ENCODE measurements at regions not wholly inside any gene's neighbourhood (a gene's known extent, or its start where the extent isn't known, plus 50 kb on each side); places are given as distances from the start of the nearest gene placed in this dataset.
"Not testable (repeated sequence)": the region's sequence is repeated elsewhere in the genome, so short reads cannot be mapped to it uniquely, and the experiment has no call there.

DNA sequence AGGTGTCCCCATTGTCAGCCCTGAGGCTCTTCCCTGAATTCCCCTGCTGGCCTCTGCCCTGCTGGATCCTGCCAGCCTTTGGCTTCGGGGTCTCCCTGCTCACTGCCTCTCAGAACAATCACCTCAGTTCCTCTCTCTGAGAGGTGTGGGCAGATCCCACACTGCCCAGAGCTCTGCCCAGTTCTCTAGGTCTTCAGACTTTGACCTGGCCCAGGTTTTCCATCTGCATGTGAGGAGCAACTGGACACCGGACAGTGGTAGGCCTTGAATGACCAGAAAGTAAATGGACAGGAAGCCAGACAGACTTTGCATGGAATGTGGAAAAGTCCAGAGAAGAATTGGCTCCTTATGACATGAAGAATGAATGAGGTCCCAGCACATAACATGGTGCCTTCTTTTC lies 111.8 kb downstream of the FOXD4L6 start:
- not testable (repeated sequence) for DNase-seq

GRCh38 chr9:40999952-41000700 lies 128.4 kb downstream of the FOXD4L6 start:
- DNase-seq, result not testable (repeated sequence)

GRCh38 chr9:40995490-40995889 lies 133.0 kb downstream of the FOXD4L6 start:
- DNase-seq, result not testable (repeated sequence)

DNA sequence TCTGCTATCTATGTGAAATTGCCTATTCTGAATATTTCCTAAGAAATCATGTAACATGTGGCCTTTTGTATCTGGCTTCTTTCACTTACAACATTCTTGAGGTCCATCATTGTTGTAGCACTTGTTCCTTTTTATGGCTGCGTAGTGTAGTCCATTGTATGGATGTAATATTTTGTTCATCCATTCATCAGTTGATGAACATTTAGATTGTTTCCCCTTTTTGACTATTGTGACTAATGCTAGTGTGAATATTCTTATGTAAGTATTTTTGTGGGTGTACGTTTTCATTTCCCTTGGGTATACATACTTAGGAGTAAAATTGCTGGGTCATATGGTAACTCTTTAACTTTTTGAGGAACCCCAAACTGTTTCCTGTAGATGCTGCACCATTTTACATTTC lies 134.6 kb downstream of the FOXD4L6 start:
- not testable (repeated sequence) for DNase-seq

- not testable (repeated sequence) for DNase-seq
Observed at GRCh38 chr9:40993375-40993774, 135.1 kb downstream of the FOXD4L6 start.

GRCh38 chr9:40992472-40992821 lies 136.0 kb downstream of the FOXD4L6 start:
- not testable (repeated sequence) for DNase-seq

- DNase-seq, result peak; percentile 98
Observed at GRCh38 chr9:40991741-40992471, 136.6 kb downstream of the FOXD4L6 start.

- DNase-seq, result not testable (repeated sequence)
Observed at GRCh38 chr9:40991100-40991740, 137.3 kb downstream of the FOXD4L6 start.

DNA sequence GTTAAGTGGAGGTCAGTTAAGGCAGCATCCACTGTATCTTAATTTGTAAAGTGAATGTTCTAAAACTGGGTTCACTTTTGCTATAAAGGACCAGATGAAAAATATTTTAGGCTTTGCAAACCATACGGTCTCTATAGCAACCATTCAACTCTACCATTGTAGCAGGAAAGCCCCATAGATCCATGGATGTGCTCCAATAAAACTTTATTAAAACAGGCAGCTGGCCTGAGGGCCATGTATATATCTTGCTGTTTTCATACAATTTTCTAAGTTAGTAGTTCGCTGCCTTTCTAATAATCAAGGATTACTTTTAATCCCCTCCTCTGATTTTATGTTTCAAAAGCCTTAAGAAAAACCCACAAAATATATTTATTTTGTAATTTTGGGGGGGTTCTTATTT lies 142.1 kb downstream of the FOXD4L6 start:
- not testable (repeated sequence) for DNase-seq

DNA sequence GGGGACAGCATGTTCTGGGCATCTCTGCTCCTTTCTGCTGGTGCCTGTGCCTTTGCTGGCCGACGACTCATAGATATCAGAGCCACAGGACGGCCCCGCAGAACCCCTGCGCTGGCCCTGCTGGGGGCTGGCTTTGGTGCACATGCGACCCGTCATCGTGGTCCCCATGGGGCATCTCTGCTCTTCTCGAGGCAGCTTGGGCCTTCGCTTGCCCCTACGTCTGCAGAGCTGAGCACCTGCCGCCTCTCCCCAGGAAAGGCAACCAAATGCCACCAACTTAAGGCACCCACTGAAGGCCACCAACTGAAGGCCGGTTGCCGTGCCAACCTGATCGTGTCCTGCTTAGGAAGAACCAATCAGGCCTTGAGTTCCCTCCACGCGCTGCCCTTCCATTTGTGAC lies 153.1 kb downstream of the FOXD4L6 start:
- not testable (repeated sequence) for DNase-seq

GRCh38 chr9:40974912-40975311 lies 153.6 kb downstream of the FOXD4L6 start:
- DNase-seq, result not testable (repeated sequence)

DNA sequence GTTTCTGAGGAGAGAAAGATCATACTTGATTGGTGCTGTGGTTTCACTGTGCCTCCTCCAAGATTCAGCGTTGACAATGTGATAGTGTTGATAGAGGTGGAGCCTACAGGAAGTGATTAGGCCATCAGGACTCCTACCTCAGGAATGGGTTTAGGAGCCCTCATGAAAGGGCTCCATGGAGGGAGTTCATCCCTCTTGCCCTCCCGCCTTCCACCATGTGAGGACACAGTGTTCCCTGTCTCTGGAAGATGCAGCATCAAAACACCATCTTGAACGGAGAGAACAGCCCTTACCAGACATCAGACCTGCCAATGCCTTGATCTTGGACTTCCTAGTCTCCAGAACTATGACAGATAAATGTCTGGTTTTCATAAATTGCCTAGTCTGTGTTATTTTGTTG lies 156.7 kb downstream of the FOXD4L6 start:
- DNase-seq, result not testable (repeated sequence)

DNA sequence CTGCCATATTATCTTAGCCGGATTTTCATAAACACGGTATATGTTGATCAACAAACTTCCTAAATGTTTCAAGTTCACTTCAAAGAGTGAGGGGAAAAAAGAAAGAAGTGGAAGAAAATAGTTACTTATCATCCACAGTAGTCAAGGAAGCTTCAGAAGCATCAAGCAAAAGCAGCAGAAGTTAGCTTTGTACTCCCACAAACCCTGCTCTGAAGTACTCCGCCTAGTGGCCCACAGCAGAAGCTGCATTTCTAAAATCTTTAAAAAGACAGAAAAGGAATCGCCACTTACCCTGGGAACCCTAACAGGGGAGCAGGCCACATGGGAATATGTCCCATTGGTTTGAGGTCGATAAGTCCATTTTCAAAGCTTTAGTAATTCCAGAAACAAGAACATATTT lies 158.1 kb downstream of the FOXD4L6 start:
- not testable (repeated sequence) for DNase-seq

GRCh38 chr9:40962461-40962860 lies 166.0 kb downstream of the FOXD4L6 start:
- not testable (repeated sequence) for DNase-seq

DNA sequence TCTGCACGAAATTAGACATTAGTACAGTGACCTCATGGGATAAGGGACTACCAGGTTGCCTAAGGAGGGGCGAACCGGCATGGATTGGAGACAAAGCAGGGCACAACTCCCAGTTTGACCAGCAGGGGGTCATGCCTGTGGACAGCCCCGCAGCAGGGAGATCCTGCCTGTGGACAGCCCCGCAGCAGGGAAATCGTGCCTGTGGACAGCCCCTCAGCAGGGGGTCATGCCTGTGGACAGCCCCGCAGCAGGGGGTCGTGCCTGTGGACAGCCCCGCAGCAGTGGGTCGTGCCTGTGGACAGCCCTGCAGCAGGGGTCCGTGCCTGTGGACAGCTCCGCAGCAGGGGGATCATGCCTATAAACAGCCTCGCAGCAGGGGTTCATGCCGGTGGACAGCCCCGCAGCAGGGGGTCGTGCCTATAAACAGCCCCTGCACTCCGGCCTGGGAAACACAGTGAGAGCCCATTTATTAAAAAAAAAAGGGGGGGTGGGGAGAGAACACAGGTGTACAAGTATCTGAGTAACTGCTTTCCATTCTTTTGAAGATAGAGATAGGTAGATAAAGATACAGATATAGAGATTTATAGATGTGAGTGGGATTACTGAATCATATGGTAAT lies 176.5 kb downstream of the FOXD4L6 start:
- DNase-seq, result not testable (repeated sequence)

GRCh38 chr9:40946228-40946627 lies 182.3 kb downstream of the FOXD4L6 start:
- DNase-seq, result not testable (repeated sequence)

DNA sequence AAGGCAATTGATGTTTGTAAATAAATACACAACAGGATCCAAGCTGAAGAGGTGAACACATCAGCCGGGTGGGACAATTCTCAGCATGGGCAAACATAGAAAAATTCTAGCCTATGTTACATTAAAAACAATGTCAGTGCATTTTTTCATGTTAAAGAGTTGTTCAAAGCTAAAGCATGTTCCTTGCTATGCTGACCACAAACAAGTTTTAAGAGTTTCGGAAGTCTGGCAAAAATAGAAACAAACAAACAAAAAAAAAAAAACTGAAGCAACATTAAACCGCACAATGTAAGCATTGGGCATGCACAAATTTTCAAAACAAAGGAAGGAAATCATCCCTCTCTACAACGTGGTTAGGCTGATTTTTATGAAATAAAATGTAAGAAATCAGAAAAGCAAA lies 185.8 kb downstream of the FOXD4L6 start:
- not testable (repeated sequence) for DNase-seq

DNA sequence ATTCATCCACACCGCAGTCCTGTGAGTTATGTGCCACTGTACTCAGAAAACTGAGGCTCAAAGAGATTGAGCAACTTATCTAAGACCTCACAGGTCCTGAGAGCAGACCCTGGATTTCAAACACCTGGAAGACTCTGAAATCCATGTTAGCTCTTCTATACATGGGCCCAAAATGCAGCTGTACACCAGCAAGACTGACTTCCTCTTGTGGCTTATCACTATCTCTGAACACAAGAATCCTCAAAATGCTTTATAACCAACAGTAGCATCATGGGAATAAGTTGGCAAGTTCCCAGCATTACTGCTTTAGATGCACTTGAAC lies 188.6 kb downstream of the FOXD4L6 start:
- not testable (repeated sequence) for DNase-seq

DNA sequence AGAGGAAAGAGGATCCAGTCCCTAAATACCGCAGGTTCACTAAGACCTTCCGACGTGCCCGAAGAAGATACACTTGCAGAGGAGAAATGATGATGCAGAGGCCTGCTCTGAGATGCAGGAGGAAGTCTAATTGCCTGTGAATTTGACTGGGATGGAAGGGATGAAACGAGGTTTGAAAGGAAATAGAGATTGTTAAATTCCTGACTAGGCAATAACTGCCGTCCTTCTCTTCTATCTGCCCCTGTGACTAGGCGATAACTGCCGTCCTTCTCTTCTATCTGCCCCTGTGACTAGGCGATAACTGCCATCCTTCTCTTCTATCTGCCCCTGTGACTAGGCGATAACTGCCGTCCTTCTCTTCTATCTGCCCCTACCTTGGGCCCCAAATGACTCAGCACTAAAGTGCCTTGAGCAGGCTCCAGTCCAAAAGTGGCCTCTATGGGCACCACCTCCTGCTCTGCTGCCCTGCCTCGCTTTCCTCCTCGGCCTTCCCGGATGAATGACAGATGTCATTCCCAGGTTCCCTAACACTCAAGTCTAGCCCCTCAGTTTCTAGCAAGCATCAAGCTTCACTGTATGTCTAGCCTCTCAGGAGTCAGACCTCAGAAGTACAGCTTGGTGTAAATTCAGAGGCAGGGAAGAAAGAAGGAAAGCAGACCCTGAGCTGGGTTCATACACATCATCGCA lies 189.1 kb downstream of the FOXD4L6 start:
- not testable (repeated sequence) for DNase-seq

- no peak for DNase-seq
Observed at GRCh38 chr9:40935336-40935735, 193.1 kb downstream of the FOXD4L6 start.

DNA sequence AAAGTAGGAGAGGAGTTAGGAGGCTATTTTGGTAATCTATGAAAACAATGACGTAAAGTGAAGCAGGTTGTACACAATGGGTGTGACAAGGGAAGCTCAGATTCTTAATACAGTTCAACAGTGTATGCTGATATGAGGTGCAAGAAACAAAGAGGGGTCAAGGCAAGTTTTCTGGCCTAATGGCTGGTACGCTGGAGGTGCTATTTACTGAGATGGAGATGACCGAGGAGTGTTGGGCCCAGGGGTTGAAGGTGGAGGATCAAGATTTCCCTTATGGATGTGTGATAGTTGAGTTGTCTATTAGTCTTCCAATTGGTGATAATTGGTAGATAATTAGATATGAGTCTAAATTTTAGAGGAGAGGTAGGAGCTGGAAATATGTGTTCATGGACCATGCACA lies 194.0 kb downstream of the FOXD4L6 start:
- DNase-seq, result not testable (repeated sequence)

DNA sequence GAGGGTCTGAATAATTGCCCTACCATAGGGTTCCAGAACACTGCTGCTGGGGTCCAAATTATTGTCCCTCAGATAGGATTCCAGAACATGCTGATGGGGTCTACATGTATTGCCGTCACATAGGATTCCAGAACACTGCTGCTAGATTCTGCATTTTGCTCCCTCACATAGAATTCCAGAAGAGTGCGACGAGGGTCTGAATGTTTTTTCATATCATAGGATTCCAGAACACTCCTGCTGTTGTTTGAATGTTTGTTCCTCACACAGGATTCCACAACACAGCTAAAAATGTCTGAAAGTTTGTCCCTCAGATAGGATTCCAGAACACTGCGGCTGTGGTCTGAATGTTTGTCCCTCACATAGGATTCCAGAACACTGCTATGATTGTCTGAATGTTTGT lies 198.1 kb downstream of the FOXD4L6 start:
- not testable (repeated sequence) for DNase-seq

GRCh38 chr9:40929488-40929845 lies 199.0 kb downstream of the FOXD4L6 start:
- not testable (repeated sequence) for DNase-seq

Data from stimulated activated CD4-positive, alpha-beta T cell treated with anti-CD3 and anti-CD28 coated beads, Interleukin-15, amount 100 ng/mL, for 24 hours (primary cell).